Right lobe of liver (tissue), 6 donors: ENCODE measurements at regions not wholly inside any gene's neighbourhood (a gene's known extent, or its start where the extent isn't known, plus 50 kb on each side); places are given as distances from the start of the nearest gene placed in this dataset.
"Not testable (repeated sequence)": the region's sequence is repeated elsewhere in the genome, so short reads cannot be mapped to it uniquely, and the experiment has no call there.

Source experiments
- ATAC-seq, 4 donors: fragments of 200-7000 bp; cut with Tn5 transposase; one replicate each; pipeline ENCODE4 v1.9.1; 2020; ENCODE audit warnings: mild to moderate bottlenecking in 4 of 4, moderate library complexity in 4 of 4
- DNase-seq, 3 donors: peaks; one replicate each; pipeline ENCODE4 v3.0.0-alpha.2; 2020
- H3K27ac ChIP-seq, 3 donors: fragments of 200-600 bp; one replicate each; pipeline ENCODE4 v1.8.0; 2022
- H3K27me3 ChIP-seq, 2 donors: fragments of 200-600 bp; one replicate each; pipeline ENCODE4 v1.8.0; 2022
- H3K36me3 ChIP-seq, 4 donors: fragments of 200-600 bp; sonication (generic) in 1 of 4; one replicate each; pipeline versions ENCODE4 v1.5.1 to v1.8.0; 2017 to 2022; ENCODE audit warnings: control low read depth in 1 of 4
- H3K4me1 ChIP-seq, 4 donors: fragments of 200-600 bp; sonication (generic) in 1 of 4; one replicate each; pipeline versions ENCODE4 v1.5.1 to v1.8.0; 2017 to 2022; ENCODE audit warnings: control low read depth in 1 of 4
- H3K4me3 ChIP-seq, 3 donors: fragments of 200-600 bp; one replicate each; pipeline ENCODE4 v1.8.0; 2022
- H3K9me3 ChIP-seq, 4 donors: fragments of 200-600 bp; sonication (generic) in 1 of 4; one replicate each; pipeline versions ENCODE4 v1.5.1 to v1.8.0; 2017 to 2022; ENCODE audit warnings: control low read depth in 1 of 4
- CTCF ChIP-seq, 4 donors: fragments of 200-600 bp in 3 of 4; fragments of 450-650 bp in 1 of 4; IDR thresholded peaks; one replicate each; pipeline versions ENCODE4 v1.5.1 to v1.8.0; 2016 to 2022; ENCODE audit warnings: antibody characterized with exemption in 4 of 4, mild to moderate bottlenecking in 2 of 4
- POLR2A ChIP-seq: fragments of 450-650 bp; IDR thresholded peaks from one replicate; pipeline ENCODE4 v1.6.1; 2017; ENCODE audit warnings: antibody characterized with exemption, mild to moderate bottlenecking
- WGBS: methylation state at CpG from one replicate; pipeline ENCODE4 v1.1.6; 2018; ENCODE audit warnings: low coverage, low lambda C conversion rate; ENCODE audit not compliant: insufficient coverage; ENCODE audit errors: missing lambda C conversion rate; 5-methylcytosine and 5-hydroxymethylcytosine counted together
- intact Hi-C, 2 donors: fragments of 100-400 bp; cut with DNase I; formaldehyde crosslinking; loops; one replicate each; pipeline versions ENCODE4 v1.11.2 to v1.14.1; 2022
- donor health status: DM: no; HTN: yes; CAD: no.
- donor health status: DM: no; HTN: no; CAD: no.
- donor health status: DM: no; HTN: no; CAD: no.
- donor health status: DM: no; HTN: yes; CAD: no.
- donor health status: DM: no; HTN: yes; CAD: no.

- H3K36me3 ChIP-seq: no peaks in the 10 kb centered on the region
- intact Hi-C loops: no loop called here
- no peak overlapping the region for H3K4me3 ChIP-seq
- ATAC-seq (no peak), DNase-seq (no peak)
- H3K4me1 ChIP-seq: no peaks in the 10 kb centered on the region
- no peaks in the 10 kb centered on the region for H3K27me3 ChIP-seq
- no peak overlapping the region for H3K27ac ChIP-seq
- H3K9me3 ChIP-seq: no peaks in the 10 kb centered on the region
- TF ChIP-seq CTCF (IDR thresholded peaks at IDR 0.05): no peak
- WGBS: 25% methylated on average over 2 of the region's 2 CpGs
These were observed 516.1 kb downstream of the DACH1 start for GRCh38 chr13:71350886-71351285.

- H3K9me3 ChIP-seq, H3K4me1 ChIP-seq, intact Hi-C loops: not testable (repeated sequence)
These were observed 521.1 kb downstream of the DACH1 start for GRCh38 chr13:71345856-71346255.

GRCh38 chr13:71339736-71340135 is 527.3 kb downstream of the DACH1 start:
- Histone ChIP-seq H3K27ac (no peak overlapping the region), H3K9me3 (no peaks in the 10 kb centered on the region), H3K4me1 (no peaks in the 10 kb centered on the region), H3K4me3 (no peak overlapping the region), H3K36me3 (no peaks in the 10 kb centered on the region), H3K27me3 (no peaks in the 10 kb centered on the region)
- TF ChIP-seq CTCF (IDR thresholded peaks at IDR 0.05): no peak
- TF ChIP-seq POLR2A: no peak
- ATAC-seq (no peak), DNase-seq (no peak)
- intact Hi-C loops: no loop called here
- WGBS: 71% methylated on average over 1 of the region's 1 CpG

More at GRCh38 chr13:71345856-71346255, 521.1 kb downstream of the DACH1 start:
- ATAC-seq, H3K27me3 ChIP-seq, H3K4me3 ChIP-seq, H3K36me3 ChIP-seq, DNase-seq, H3K27ac ChIP-seq: not testable (repeated sequence)
- 59% methylated on average over 4 of the region's 4 CpGs for WGBS

GRCh38 chr13:71339005-71339404 is 528.0 kb downstream of the DACH1 start:
- intact Hi-C loops: no loop called here
- H3K27ac ChIP-seq: no peak overlapping the region
- no peaks in the 10 kb centered on the region for H3K36me3 ChIP-seq
- H3K9me3 ChIP-seq: no peaks in the 10 kb centered on the region
- H3K27me3 ChIP-seq: no peaks in the 10 kb centered on the region
- no peak for TF ChIP-seq CTCF (IDR thresholded peaks at IDR 0.05)
- no peak for TF ChIP-seq POLR2A
- ATAC-seq: no peak
- no peak overlapping the region for H3K4me3 ChIP-seq
- 6% methylated on average over 1 of the region's 1 CpG for WGBS
- H3K4me1 ChIP-seq: no peaks in the 10 kb centered on the region
- no peak for DNase-seq

GRCh38 chr13:71338070-71338469 is 528.9 kb downstream of the DACH1 start:
- ATAC-seq (no peak), DNase-seq (no peak)
- Histone ChIP-seq H3K27ac (no peak overlapping the region), H3K9me3 (no peaks in the 10 kb centered on the region), H3K36me3 (no peaks in the 10 kb centered on the region), H3K27me3 (no peaks in the 10 kb centered on the region), H3K4me1 (no peaks in the 10 kb centered on the region), H3K4me3 (no peak overlapping the region)
- WGBS: 70% methylated on average over 3 of the region's 3 CpGs
- intact Hi-C loops: no loop called here
- TF ChIP-seq CTCF (IDR thresholded peaks at IDR 0.05) (no peak), POLR2A (no peak)
